ENCODE measurements at regions not wholly inside any gene's neighbourhood (a gene's known extent, or its start where the extent isn't known, plus 50 kb on each side); places are given as distances from the start of the nearest gene placed in this dataset.
"Not testable (repeated sequence)": the region's sequence is repeated elsewhere in the genome, so short reads cannot be mapped to it uniquely, and the experiment has no call there.

GRCh38 chr13:107803822-107804495 lies 411.4 kb downstream of the LIG4 start:
- DNase-seq (ENCODE audit: low spot score) = no peak
- TF ChIP-seq CTCF (IDR thresholded peaks at IDR 0.05) = no peak
- no peaks in the 10 kb centered on the region for H3K9me3 Mint-ChIP-seq (ENCODE audit: low read depth)
- H3K36me3 Mint-ChIP-seq (ENCODE audit: low read depth) = no peaks in the 10 kb centered on the region
- H3K27ac Mint-ChIP-seq (ENCODE audit: unreplicated experiment) = no peak overlapping the region
- H3K27me3 Mint-ChIP-seq (ENCODE audit: low read depth) = peaks cover 2% of the 10 kb centered on the region
- H3K4me1 Mint-ChIP-seq (ENCODE audit: low read depth) = no peaks in the 10 kb centered on the region
- no peak overlapping the region for H3K4me3 Mint-ChIP-seq (ENCODE audit: unreplicated experiment)

DNA sequence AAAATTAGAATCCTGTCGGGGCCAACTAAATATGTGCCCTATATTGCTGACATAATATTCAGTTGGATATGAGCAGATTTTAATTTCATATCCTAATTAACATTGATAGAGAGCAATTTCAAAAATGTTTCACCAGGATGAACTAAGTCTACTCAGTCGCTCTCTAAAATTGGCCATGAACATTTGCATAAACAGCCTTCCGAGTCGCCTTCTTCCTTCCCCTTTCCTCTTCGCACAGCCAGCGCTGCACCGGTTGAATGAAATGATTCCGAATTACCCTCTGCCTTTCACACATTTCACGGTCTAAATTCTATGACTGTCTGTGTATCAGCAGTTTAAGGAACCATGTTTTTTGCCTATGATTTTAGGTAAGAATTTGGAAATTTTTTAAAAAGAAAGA lies 413.7 kb downstream of the LIG4 start:
- TF ChIP-seq CTCF (IDR thresholded peaks at IDR 0.05) = no peak
- Mint-ChIP-seq H3K27ac (ENCODE audit: unreplicated experiment) (no peak overlapping the region), H3K4me1 (ENCODE audit: low read depth) (no peaks in the 10 kb centered on the region), H3K4me3 (ENCODE audit: unreplicated experiment) (no peak overlapping the region), H3K9me3 (ENCODE audit: low read depth) (no peaks in the 10 kb centered on the region), H3K27me3 (ENCODE audit: low read depth) (peaks cover 2% of the 10 kb centered on the region), H3K36me3 (ENCODE audit: low read depth) (no peaks in the 10 kb centered on the region)
- no peak for DNase-seq (ENCODE audit: low spot score)

- no peaks in the 10 kb centered on the region for H3K9me3 Mint-ChIP-seq (ENCODE audit: low read depth)
- no peak for TF ChIP-seq CTCF (IDR thresholded peaks at IDR 0.05)
- no peak overlapping the region for H3K27ac Mint-ChIP-seq (ENCODE audit: unreplicated experiment)
- no peak overlapping the region for H3K4me3 Mint-ChIP-seq (ENCODE audit: unreplicated experiment)
- DNase-seq (ENCODE audit: low spot score) = no peak
- H3K36me3 Mint-ChIP-seq (ENCODE audit: low read depth) = no peaks in the 10 kb centered on the region
- H3K27me3 Mint-ChIP-seq (ENCODE audit: low read depth) = peaks cover 4% of the 10 kb centered on the region
- H3K4me1 Mint-ChIP-seq (ENCODE audit: low read depth) = peaks cover 3% of the 10 kb centered on the region
Observed at GRCh38 chr13:107799001-107799400, 416.3 kb downstream of the LIG4 start.

DNA sequence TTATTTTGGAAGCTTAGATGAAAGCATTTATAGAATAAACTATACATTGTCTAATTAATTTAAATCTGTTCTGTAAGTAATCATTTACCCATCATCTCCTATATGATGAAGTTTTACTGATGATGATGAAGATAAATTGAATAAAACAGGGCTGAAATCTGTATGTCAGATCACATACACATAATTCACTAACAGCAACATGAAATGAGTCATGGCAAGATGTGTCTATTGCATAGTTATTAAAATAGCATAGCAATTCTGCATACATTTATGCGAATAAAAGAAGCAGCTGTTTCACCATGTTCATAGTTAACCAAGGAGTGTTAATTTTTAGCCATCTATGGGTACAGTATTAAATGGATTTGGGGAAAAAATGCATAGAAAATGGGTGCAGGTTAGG lies 424.9 kb downstream of the LIG4 start:
- no peak for TF ChIP-seq CTCF (IDR thresholded peaks at IDR 0.05)
- DNase-seq (ENCODE audit: low spot score) = no peak
- Mint-ChIP-seq H3K9me3 (ENCODE audit: low read depth) (no peaks in the 10 kb centered on the region), H3K4me3 (ENCODE audit: unreplicated experiment) (no peak overlapping the region), H3K27ac (ENCODE audit: unreplicated experiment) (no peak overlapping the region), H3K4me1 (ENCODE audit: low read depth) (peaks cover 7% of the 10 kb centered on the region), H3K27me3 (ENCODE audit: low read depth) (peaks cover 2% of the 10 kb centered on the region), H3K36me3 (ENCODE audit: low read depth) (no peaks in the 10 kb centered on the region)

DNA sequence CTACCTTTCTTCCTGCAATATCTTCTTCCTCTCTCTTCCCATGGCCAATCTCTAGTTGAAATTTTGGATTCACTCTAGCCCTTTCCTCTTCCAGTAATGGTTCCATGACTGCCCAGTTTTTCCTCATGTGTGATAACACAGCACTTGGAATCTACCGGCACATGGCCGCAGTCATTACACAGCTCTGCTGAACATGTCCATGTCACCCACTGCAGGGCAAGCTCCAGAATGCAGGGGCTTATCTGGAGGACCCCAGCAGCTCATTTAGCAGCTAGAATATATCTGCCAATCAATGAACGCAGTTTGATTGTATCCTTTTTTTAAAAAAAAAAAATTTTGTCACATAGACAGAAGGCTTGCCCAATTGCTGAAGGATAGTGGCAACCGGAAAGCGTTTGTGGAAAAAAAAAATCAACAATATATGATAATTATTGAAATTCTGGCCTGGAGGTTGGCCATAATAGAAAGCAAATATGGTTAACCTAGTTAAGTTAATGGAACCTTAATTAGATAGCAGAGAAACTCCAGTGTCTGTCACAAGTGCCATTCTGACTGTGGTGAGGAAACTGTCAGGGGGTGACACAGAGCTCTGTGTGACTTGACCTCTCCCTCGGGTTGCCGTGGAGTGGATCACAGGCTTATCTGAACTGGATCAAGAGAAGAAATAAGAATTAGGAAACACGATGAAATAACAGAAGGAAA lies 426.7 kb downstream of the LIG4 start:
- Mint-ChIP-seq H3K36me3 (ENCODE audit: low read depth) (no peaks in the 10 kb centered on the region), H3K9me3 (ENCODE audit: low read depth) (no peaks in the 10 kb centered on the region), H3K4me3 (ENCODE audit: unreplicated experiment) (no peak overlapping the region), H3K4me1 (ENCODE audit: low read depth) (peaks cover under 1% of the 10 kb centered on the region), H3K27me3 (ENCODE audit: low read depth) (no peaks in the 10 kb centered on the region), H3K27ac (ENCODE audit: unreplicated experiment) (no peak overlapping the region)
- no peak for TF ChIP-seq CTCF (IDR thresholded peaks at IDR 0.05)
- no peak for DNase-seq (ENCODE audit: low spot score)

GRCh38 chr13:107782646-107783045 lies 432.7 kb downstream of the LIG4 start:
- H3K4me3 Mint-ChIP-seq (ENCODE audit: unreplicated experiment); H3K9me3 Mint-ChIP-seq (ENCODE audit: low read depth); DNase-seq (ENCODE audit: low spot score); H3K27ac Mint-ChIP-seq (ENCODE audit: unreplicated experiment); H3K27me3 Mint-ChIP-seq (ENCODE audit: low read depth); H3K36me3 Mint-ChIP-seq (ENCODE audit: low read depth); H3K4me1 Mint-ChIP-seq (ENCODE audit: low read depth): not testable (repeated sequence)

Data from chondrocyte (in vitro differentiated cells).